ENCODE measurements at regions not wholly inside any gene's neighbourhood (a gene's known extent, or its start where the extent isn't known, plus 50 kb on each side); places are given as distances from the start of the nearest gene placed in this dataset.

GRCh38 chr16:82499302-82499701 is 127.5 kb upstream of the CDH13 start:
- H2BK120ac ChIP-seq (ENCODE audit: low read depth, low read length), result no peak overlapping the region
- dilution Hi-C loops (cut with HindIII; ENCODE audit: low sequenced_read_pairs, unreplicated experiment), result no loop called here
- H3K14ac ChIP-seq (replicated peaks; ENCODE audit: low read depth, low read length), result no peak overlapping the region
- no peak overlapping the region for H3K18ac ChIP-seq (ENCODE audit: low read depth, low read length)
- no peak overlapping the region for H2AK5ac ChIP-seq (ENCODE audit: low read depth, low read length)
- TF ChIP-seq, protein P1, sequence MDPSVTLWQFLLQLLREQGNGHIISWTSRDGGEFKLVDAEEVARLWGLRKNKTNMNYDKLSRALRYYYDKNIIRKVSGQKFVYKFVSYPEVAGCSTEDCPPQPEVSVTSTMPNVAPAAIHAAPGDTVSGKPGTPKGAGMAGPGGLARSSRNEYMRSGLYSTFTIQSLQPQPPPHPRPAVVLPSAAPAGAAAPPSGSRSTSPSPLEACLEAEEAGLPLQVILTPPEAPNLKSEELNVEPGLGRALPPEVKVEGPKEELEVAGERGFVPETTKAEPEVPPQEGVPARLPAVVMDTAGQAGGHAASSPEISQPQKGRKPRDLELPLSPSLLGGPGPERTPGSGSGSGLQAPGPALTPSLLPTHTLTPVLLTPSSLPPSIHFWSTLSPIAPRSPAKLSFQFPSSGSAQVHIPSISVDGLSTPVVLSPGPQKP (IDR thresholded peaks at IDR 0.05; ENCODE audit: borderline replicate concordance, low read depth, low read length), result no peak
- TF ChIP-seq, protein P2, sequence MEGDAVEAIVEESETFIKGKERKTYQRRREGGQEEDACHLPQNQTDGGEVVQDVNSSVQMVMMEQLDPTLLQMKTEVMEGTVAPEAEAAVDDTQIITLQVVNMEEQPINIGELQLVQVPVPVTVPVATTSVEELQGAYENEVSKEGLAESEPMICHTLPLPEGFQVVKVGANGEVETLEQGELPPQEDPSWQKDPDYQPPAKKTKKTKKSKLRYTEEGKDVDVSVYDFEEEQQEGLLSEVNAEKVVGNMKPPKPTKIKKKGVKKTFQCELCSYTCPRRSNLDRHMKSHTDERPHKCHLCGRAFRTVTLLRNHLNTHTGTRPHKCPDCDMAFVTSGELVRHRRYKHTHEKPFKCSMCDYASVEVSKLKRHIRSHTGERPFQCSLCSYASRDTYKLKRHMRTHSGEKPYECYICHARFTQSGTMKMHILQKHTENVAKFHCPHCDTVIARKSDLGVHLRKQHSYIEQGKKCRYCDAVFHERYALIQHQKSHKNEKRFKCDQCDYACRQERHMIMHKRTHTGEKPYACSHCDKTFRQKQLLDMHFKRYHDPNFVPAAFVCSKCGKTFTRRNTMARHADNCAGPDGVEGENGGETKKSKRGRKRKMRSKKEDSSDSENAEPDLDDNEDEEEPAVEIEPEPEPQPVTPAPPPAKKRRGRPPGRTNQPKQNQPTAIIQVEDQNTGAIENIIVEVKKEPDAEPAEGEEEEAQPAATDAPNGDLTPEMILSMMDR (conservative IDR thresholded peaks at IDR 0.05; ENCODE audit: low read depth, low read length), result no peak
- TF ChIP-seq RCOR1 (IDR thresholded peaks at IDR 0.05; ENCODE audit: insufficient replicate concordance, low read length) (no peak), MAZ (IDR thresholded peaks at IDR 0.05; ENCODE audit: borderline replicate concordance, low read depth, low read length) (no peak), CEBPB (IDR thresholded peaks at IDR 0.05; ENCODE audit: low read depth, low read length) (no peak), RFX5 (IDR thresholded peaks at IDR 0.05; ENCODE audit: low read depth, low read length) (no peak), SMC3 (IDR thresholded peaks at IDR 0.05; ENCODE audit: low read depth, low read length) (no peak), CHD1 (IDR thresholded peaks at IDR 0.05; ENCODE audit: low read depth, low read length) (no peak)
- H3K4me1 ChIP-seq (ENCODE audit: control insufficient read depth, insufficient read depth, low read length), result no peaks in the 10 kb centered on the region
- no peak overlapping the region for H3K4me2 ChIP-seq (ENCODE audit: low read depth, low read length)
- no peak overlapping the region for H3K4ac ChIP-seq (ENCODE audit: low read depth, low read length)
- no peak overlapping the region for H2BK15ac ChIP-seq (ENCODE audit: low read depth, low read length)
- H3K36me3 ChIP-seq (ENCODE audit: control insufficient read depth, insufficient read depth, low read length), result no peaks in the 10 kb centered on the region
- H3K79me1 ChIP-seq (ENCODE audit: low read depth in 1 of 2, low read length in 2 of 2), result no peaks in the 10 kb centered on the region
- in situ Hi-C loops (cut with MboI; ENCODE audit: low sequenced_read_pairs), result no loop called here
- no peak overlapping the region for H2BK5ac ChIP-seq (ENCODE audit: low read depth, low read length, poor library complexity, severe bottlenecking)
- H2AFZ ChIP-seq (replicated peaks; ENCODE audit: low read length, poor library complexity), result no peak overlapping the region
- no peak for ATAC-seq (ENCODE audit: low read depth)
- H4K8ac ChIP-seq (ENCODE audit: low read depth in 2 of 2, low read length in 2 of 2), result no peak overlapping the region
- H3K56ac ChIP-seq (ENCODE audit: extremely low read depth, insufficient read depth, low read length), result no peak overlapping the region
- H4K5ac ChIP-seq (ENCODE audit: low read depth, low read length), result no peak overlapping the region
- 26% methylated on average over 3 of the region's 4 CpGs; no CpG with 5 or more reads in 1 of the 2 experiments for WGBS, 2 experiments (ENCODE audit: extremely low coverage in 2 of 2, insufficient read length in 1 of 2)
- no peak for DNase-seq
- H2BK20ac ChIP-seq (ENCODE audit: low read depth, low read length), result no peak overlapping the region
- intact Hi-C loops (cut with micrococcal nuclease), result no loop called here
- H3K9ac ChIP-seq (ENCODE audit: low read depth, low read length), result no peak overlapping the region
- no peaks in the 10 kb centered on the region for H3K9me1 ChIP-seq (ENCODE audit: insufficient read depth, low read length)
- no TSS peak for BruUV-seq (replicated peaks)
- no peak overlapping the region for H3K23ac ChIP-seq (ENCODE audit: low read depth, low read length)
- H3K4me3 ChIP-seq (ENCODE audit: insufficient read depth, low read depth, low read length), result no peak overlapping the region
- H2AK9ac ChIP-seq (replicated peaks; ENCODE audit: low read depth, low read length, poor library complexity), result no peak overlapping the region
- H4K91ac ChIP-seq (ENCODE audit: insufficient read depth, low read depth, low read length), result no peak overlapping the region
- H3K27me3 ChIP-seq (ENCODE audit: control insufficient read depth, insufficient read depth, low read length), result peaks cover 4% of the 10 kb centered on the region
- ChIA-PET CTCF (no interaction called here), POLR2A (ENCODE audit: unreplicated experiment) (no interaction called here)
- H3K9me3 ChIP-seq (ENCODE audit: control insufficient read depth, insufficient read depth, low read length), result no peaks in the 10 kb centered on the region
- no peak overlapping the region for H3K27ac ChIP-seq (ENCODE audit: insufficient read depth, low read length)
- H4K20me1 ChIP-seq (ENCODE audit: insufficient read depth, low read length), result no peaks in the 10 kb centered on the region
